NCI-H774 (cell line): ENCODE measurements at regions not wholly inside any gene's neighbourhood (a gene's known extent, or its start where the extent isn't known, plus 50 kb on each side); places are given as distances from the start of the nearest gene placed in this dataset.
"Not testable (repeated sequence)": the region's sequence is repeated elsewhere in the genome, so short reads cannot be mapped to it uniquely, and the experiment has no call there.

Source experiments
- DNase-seq: peaks from one replicate; lab custom pipeline; 2025; lab: John Stamatoyannopoulos, UW

DNA sequence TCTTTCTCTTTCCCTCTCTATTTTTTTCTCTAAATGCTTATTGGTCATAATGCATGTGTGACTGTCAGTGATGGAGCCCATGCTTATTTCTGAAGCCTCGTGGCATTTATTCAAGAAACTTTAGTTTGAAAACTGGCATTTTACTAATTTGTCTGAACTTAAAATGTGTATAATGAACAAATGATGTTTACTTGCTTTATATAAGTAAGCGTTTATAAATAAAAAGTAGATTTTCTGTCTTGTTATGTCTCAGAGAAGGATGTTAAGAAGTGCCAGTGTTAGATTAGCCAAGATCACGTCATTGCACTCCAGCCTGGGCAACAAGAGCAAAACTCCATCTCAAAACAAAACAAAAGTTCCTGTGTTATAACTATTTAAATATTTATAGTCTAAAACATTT, 1568.1 kb downstream of the EFNB2 start:
- no peak for DNase-seq

DNA sequence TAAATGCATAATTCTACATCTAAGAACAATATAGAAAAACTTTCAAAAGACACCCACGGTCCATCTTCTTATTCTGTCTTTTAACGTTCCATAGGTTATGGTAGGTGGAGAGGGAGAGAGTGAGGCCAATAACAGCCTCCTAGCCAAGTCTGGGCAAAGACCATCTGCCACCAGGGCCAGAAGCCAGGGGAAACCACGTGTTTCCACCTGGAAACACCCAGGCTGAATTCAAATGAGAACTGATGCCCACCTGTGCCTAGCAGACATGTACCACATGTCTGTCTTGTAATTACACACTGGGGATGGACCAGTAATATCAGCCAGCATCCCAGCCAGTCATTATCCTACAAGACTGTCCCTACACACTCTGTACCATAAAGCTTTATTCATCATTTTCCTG, 1573.1 kb downstream of the EFNB2 start:
- no peak for DNase-seq

DNA sequence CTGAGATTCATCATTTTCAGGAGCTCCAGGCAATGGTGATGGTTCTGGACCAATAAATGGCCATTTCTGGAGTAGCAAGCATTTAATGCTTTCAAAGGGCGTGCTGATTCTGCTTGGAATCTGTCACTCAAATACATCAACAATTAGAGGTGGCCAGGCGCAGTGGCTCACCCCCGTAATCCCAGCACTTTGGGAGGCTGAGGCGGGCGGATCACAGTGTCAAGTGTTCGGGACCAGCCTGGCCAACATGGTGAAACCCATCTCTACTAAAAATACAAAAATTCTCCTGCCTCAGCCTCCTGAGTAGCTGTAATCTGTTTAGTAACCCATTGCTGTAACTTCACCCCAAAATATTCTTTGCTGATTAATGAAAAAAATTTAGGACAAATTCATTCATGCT, 1574.2 kb downstream of the EFNB2 start:
- DNase-seq: no peak

DNA sequence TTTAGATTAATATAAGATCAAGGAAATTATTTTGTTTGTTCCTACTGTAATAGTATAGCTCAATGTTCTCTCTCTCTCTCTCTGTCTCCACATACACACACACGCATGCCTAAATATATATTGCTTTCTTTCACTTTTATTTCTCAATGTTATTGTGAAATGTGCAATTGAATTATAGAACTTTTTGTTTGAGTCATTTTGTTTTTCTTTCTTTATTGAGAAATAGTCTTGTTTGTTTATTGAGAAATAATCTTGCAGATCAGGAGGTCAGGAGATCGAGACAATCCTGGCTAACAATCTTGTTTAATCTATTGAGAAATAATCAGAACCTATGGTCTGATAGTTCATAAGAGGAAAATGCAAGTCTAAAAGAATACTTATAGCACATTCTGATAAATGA, 1581.3 kb downstream of the EFNB2 start:
- DNase-seq: no peak

DNA sequence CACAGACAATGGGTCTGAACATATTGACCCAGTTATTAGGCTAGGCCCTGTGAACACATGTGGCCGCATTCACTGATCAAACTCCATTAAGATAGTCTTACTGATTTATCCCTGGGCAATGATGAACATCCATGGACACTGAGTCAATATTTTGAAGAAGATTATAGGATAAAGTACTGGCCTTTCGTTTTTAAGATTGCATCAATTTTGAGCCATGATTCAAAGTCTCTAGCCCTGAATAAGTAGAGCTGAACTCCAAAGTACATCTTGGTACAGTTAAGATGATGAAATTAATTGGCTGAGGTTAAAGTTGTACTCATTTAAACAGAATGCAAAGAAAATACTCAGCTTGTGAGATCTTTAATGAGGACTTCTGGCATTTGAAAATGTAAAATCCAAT, 1581.9 kb downstream of the EFNB2 start:
- no peak for DNase-seq

DNA sequence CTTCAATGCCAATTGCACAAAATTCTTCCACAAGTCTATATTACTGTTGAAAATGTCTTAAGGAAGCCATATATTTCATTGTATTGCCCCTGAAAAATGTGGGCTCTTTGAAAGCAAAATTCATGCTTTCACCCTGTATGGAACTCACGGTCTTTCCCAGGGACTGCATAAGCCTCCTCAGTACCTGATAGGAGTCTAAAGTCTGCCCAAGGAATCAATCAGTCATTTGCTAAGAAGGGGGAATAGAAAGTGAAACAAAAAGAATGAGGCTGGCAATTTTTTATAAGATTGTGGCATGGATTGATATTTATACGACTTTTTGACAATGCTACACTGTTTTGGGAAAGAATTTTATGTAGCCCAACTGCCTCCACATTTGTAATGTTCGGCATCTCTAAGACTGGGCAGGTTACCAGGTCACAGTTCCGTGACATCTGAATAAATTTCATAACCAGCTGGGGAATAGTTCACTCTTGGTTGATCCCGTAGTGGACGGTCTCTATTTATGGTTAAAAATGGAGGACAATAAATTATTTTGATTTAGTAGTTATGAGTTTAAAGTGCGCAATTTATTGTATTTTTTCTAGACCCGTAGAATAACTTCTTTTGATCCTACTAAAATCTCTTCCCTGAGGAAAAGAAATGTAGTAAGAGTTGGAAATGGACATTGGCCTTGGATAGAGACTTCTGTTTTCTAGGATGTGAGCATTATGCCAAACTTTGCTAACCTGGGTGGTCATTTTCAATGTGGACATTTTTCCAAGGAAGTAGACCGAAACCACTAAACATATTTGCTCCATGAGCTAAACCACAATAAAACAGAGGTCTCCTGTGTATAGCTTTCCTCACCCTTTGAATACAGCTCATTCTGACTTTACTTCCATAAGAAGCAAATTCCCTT, 1585.4 kb downstream of the EFNB2 start:
- no peak for DNase-seq

DNA sequence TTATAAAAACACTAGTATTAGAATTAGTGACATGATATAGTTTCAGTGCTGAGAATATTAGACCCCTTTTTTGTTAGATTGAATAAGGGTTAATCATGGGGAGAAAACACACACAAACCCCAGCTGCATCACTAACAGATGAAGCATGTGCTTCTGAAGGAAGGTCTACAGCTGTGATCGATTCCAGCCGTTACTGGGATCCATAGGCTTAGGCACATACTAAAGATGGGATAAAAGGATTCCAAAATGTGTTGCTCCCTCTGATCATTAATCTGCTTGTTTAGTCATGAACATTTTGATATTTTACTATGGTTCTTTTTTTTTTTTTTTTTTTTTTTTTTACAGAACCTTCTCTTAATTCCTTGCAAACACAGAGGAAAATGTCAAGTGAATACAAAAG, 1591.3 kb downstream of the EFNB2 start:
- DNase-seq: no peak

DNA sequence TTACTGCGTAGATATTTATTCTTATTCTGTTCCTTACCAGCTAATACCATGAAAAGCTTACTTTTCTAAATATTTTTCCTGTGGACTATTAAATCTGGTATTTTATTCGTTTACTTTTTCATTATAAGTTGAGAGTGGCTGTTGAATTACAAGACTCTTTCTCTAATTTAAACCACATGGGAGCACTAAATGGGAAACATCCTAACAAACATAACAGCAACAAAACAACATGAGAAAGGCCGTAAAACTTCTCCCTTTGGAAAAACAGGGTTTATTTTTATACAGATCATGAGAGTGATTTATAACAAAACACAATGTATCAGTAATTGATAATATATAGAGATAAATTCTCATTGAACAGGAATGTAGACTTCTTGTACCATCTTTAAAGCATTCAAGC, 1592.1 kb downstream of the EFNB2 start:
- no peak for DNase-seq

DNA sequence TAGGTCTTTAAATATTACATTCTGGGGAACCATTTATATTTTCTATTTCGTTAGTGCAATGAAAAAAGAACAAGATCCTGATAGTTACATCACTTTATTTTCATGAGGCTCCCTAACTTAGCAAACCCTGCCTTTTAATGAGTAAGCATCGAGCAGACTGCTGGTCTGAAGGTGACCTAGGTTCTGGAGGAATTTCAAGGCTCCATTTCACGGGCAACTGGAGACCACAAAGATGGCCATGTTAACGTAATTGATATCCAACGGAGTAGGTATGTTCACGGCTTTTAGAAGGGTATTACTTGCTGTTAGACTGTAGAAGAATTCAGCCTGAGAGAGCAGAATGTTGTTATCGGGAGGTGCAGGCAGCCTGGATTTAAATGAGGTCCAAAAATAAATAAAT, 1597.6 kb downstream of the EFNB2 start:
- DNase-seq: no peak

DNA sequence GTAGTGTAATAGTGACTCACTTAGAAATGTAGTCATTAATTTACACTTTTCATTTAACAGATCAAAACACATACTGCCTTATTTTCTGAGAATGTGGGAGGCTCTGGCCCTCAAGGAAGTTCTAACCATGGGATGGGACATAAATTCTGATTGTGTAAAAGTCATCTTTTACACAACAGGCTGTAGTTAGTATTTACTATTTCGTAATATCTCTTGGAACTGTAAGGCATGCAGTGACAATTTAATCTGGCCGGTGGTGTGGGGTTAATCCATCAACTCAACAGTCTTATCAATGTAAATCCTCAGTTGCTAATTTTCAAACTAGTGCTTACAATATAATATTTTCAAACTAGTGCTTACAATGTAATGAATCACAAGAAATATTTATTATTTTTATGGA, 1599.2 kb downstream of the EFNB2 start:
- no peak for DNase-seq

DNA sequence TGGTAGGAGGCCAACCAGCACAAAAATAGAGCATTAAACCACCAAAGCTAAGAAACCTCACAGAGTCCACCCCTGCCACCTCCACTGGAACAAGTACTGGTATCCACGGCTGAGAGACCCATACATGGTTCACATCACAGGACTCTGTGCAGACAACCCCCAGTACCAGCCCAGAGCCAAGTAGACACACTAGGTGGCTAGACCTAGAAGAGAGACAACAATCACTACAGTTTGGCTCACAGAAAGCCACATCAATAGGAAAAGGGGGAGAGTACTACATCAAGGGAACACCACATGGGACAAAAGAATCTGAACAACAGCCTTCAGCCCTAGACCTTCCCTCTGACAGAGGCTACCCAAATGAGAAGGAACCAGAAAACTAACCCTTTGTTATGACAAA, 1614.9 kb downstream of the EFNB2 start:
- DNase-seq: not testable (repeated sequence)

DNA sequence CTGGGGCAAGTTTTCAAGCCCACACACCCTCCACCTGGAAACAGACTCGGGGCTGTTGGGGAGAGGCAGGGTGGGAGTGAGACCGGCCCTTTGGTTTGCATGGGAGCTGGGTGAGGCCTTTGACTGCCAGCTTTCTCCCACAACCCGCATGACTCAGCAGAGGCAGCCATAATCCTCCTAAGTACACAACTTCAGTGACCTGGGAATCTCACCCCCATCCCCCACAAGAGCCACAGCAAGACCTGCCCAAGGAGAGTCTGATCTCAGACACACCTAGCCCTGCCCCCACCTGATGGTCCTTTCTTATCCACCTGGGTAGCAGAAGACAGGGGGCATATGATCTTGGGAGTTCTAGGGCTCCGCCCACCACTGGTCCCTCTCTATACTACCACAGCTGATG, 1615.4 kb downstream of the EFNB2 start:
- no peak for DNase-seq

DNA sequence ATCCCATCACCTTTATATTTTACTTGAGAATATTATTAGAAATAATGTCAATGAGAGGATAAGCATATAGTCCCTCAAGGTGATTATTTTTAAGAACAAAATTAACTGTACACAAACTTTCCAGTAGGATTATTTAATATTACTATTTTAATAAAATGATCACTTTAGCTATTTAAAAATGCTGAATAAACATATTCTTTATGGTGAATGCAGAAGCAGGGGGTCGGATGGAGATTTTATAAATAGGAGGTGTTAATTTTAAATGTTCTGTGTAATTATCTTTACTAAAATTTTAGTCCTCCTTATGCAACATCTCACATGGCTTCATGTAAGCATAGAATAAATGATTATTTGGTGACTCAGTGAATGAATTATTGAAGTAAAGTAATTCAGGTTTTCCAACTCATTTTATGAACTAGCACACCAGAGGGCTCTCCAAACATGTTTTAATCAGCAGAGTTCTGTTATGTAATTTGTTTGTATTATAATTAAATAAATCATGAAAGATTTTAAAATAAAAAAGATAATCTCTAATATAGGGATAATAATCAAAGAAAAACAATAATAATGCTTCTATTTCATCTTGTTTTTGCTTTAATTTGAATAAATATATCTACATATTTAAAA, 1635.2 kb downstream of the EFNB2 start:
- DNase-seq: no peak

DNA sequence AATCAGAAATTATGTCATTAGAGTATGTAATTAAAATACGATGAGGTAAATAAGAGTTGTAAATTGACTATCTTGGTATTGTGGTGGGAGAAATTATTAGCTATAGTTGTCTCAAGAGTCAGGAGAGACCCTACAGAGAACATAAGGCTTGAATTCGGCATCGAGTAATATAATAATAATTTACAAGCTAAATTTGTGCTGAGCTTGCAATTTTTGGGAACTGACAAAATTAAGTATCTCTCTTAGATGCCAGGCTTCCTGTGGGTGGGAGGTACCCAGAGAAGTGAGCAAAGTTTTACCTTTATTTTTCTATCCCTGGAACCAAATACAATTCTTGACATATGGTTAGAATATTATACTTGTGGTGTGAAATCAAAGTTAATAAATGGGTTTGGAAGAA, 1637.0 kb downstream of the EFNB2 start:
- no peak for DNase-seq

DNA sequence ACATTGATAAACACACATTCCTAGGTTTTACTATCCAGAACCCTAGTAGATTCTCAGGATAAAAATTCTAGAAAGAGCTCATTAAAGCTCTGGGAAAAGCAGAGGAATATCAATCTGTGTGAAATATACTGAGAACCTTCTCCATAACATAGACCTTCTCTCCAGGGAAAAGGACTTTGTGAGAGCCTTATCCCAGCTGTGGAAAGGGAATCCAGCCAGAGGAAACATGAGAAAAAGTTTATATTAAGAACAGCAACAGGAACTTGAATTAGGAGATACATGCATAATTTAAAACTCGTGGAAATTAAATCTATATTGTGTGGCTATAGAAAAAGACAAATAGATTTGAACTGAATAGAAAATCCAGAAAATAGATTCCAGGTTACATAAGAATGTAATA, 1639.9 kb downstream of the EFNB2 start:
- DNase-seq: no peak

DNA sequence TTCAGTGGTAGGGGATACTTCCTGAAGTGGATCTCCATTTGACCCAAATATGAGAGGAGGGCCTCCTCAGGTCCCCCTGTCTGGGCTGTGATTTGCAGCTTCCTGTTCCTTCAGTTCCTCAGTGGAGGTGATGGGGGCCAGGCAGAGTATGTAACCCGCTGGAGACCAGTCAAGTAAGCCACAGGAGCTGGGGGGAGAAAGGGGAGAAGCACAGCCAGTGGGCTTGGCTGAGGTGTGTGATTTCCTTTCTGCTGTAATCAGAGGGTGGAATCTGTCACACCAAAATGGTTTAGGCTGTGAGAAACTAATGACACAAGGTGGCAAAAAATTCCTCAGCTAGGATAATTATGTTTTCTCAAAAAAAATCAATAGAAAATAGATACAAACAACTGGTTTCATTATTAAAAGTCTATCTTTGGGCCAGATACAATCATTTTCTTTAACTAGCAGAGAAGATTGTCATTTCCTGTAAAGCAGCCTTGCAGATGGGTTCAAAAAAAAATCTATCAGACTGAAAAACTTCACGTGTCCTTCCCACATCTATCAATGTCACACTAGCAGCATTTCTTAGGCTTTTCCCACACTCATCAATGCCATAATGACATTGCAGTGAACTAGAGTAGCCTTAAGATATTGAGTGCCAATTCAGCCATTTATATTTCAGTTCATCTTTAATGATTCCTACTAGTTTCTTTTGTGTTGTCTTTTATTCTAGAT, 1660.3 kb downstream of the EFNB2 start:
- DNase-seq: no peak

DNA sequence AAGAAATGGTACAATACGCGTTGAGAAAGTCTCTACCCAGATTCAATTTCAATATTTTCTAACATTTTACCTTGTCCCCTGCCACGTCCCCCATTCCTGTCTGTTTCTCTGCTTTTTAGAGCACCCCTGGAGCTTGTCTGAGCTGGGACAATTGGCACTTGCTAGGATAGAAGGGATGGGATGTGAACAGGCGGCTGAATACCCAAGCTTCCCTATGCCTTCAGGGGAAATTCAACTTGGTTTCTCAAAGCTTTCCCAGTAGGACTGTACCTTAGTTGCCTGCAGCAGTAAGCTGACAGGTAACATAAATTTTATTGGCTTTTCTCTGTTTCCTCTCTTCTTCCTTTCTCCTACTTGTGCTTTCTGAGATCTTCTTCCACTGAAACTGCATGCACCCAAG, 1663.3 kb downstream of the EFNB2 start:
- no peak for DNase-seq

DNA sequence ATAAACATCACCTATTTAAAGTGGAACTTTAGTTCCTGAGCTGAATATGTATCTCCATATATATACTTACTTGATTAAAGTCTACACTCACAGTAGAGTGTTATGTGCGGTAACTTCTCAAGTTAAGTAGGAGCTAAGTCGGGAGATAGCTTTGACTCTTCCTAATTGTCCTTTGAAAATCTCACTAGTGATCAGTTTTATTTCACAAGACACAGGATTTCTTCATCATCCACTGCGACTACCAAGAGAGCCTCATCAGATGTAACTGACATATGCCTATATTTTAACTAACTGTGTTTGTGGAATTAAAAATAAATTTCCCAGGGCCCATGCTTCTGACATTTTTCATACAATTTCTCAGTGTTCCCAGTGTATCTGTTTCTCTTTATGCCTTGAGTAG, 1664.0 kb downstream of the EFNB2 start:
- no peak for DNase-seq

DNA sequence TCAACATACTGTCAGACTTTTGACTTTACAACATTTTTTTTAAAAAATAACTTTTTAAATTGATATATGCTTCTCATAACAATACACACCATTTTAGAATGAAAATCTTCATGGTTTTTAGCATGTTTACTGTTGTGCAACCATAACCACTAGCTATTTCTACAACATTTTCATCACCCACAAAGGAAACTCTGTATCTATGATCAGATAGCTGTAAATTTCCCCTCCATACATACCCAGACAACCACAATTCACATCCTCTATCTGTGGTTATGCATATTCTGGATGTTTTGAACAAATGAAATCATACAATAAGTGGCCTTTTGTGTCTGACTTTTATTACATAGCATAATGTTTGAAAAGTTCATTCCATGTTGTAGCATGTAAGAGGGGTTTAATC, 1666.0 kb downstream of the EFNB2 start:
- DNase-seq: no peak

DNA sequence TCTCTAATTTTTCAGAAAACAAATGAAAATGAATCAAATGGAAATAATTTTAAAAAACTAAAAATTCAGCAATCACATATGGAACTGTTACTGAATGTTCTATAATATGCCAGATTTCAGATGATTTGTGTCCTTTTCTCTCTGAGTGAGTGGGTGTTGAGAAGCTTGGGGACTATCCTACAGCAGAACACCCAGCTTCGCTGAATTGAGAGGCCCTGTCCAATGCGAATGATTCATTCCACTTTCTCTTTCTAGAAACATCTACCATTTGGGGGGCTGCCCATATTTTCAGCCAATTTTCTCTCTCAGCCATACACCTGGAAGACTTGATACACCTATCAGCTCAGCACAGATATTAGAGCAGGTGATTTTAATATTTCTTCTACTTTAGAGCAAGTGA, 1666.7 kb downstream of the EFNB2 start:
- no peak for DNase-seq

DNA sequence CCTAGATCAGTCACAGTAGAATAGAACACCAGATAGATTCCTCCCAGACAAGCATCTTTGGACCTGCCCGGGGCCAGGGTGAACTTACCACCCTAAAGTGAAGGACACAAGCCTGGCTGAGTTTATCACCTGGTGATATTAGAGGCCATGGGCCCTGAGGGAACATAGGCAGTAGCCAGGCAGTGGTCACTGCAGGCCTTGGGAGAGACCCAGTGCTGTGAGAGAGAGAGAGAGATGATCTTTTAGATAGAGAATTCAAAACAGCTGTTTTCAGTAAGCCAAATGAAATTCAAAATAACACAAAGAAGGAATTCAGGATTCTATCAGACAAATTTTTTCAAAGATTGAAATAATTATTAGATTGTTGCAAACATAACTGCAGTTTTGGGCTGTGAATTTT, 1679.9 kb downstream of the EFNB2 start:
- DNase-seq: no peak

DNA sequence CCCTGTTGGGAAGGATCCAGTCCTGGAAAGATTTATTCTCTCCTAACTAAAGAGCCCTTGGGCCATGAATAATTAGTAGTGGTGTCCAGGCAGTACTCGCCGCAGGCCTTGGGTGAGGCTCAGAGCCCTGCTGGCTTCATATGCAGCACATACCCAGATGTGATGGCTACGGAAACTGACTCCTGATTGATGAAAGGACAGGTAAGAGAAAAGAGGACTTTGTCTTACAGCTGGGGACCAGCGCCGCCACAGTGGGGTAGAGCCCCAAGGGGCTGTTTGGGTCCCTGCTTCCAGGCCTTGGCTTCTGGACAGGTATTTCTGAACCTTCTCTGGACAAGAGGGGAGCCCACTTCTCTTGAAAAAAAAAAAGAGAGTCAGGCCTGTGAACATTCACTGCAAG, 1680.8 kb downstream of the EFNB2 start:
- no peak for DNase-seq

DNA sequence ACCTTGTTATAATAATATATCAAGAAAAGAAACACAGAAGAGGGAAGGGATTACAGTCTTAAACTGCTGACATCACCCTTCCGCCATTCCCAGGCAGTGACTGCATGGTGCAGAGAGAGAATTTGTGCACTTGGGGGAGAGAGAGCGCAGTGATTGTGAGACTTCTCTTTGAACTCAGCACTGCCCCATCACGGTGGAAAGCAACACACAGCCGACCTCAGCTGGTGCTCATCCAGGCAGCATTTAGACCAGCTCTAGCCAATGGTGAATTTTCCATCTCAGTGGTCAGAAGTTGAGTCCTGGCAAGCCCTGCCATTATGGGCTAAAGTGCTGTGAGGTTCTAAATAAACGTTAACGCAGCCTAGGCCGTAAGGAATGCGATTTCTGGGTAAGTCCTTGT, 1681.5 kb downstream of the EFNB2 start:
- no peak for DNase-seq
